Nephron progenitor cell (in vitro differentiated cells): ENCODE measurements at regions not wholly inside any gene's neighbourhood (a gene's known extent, or its start where the extent isn't known, plus 50 kb on each side); places are given as distances from the start of the nearest gene placed in this dataset.

Experiments used
- DNase-seq: peaks from one replicate; pipeline ENCODE4 v3.0.0; 2021
- H3K27ac Mint-ChIP-seq: 2 replicates; pipeline ENCODE4 v1.8.0; 2021; ENCODE audit warnings: mild to moderate bottlenecking, moderate library complexity, mixed read lengths
- H3K27me3 Mint-ChIP-seq: 2 replicates; pipeline ENCODE4 v1.8.0; 2021; ENCODE audit warnings: mild to moderate bottlenecking, low read depth, mixed read lengths; ENCODE audit not compliant: poor library complexity
- H3K36me3 Mint-ChIP-seq: 2 replicates; pipeline ENCODE4 v1.8.0; 2021; ENCODE audit warnings: low read depth, mixed read lengths
- H3K4me1 Mint-ChIP-seq: 2 replicates; pipeline ENCODE4 v1.8.0; 2021; ENCODE audit warnings: mixed read lengths
- H3K4me3 Mint-ChIP-seq: 2 replicates; pipeline ENCODE4 v1.8.0; 2021; ENCODE audit warnings: mild to moderate bottlenecking, moderate library complexity, mixed read lengths
- H3K9me3 Mint-ChIP-seq: 2 replicates; pipeline ENCODE4 v1.8.0; 2021; ENCODE audit warnings: mild to moderate bottlenecking, moderate library complexity, mixed read lengths
- TF ChIP-seq, protein P1 (sequence below): fragments of 200-600 bp; sonication (generic); IDR thresholded peaks from 2 replicates; pipeline ENCODE4 v1.5.0; 2021; ENCODE audit warnings: antibody characterized with exemption

DNA sequence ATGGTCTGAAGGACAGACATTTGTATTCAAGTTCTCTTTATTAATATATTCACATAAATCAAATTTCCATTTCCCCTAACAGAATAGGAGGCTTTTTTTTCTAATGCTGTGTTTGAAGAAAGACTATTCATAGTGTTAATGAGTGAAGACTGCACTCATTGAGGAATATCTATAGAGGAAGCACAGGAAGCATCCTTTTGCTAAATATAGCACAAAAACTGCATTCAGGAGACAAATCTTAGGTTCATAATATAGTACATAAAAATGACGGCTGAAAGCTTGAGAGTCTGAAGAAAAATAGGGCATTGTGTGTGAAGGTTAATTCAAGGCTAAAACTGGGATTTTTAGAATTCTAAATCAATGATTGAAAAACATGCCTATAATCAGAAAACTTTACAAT lies 50.4 kb upstream of the ANKRD50 start:
- Mint-ChIP-seq H3K36me3 (no peaks in the 10 kb centered on the region), H3K27ac (no peak overlapping the region), H3K4me1 (no peaks in the 10 kb centered on the region), H3K27me3 (peaks cover under 1% of the 10 kb centered on the region), H3K4me3 (no peak overlapping the region), H3K9me3 (no peaks in the 10 kb centered on the region)
- DNase-seq: no peak
- TF ChIP-seq, protein P1, sequence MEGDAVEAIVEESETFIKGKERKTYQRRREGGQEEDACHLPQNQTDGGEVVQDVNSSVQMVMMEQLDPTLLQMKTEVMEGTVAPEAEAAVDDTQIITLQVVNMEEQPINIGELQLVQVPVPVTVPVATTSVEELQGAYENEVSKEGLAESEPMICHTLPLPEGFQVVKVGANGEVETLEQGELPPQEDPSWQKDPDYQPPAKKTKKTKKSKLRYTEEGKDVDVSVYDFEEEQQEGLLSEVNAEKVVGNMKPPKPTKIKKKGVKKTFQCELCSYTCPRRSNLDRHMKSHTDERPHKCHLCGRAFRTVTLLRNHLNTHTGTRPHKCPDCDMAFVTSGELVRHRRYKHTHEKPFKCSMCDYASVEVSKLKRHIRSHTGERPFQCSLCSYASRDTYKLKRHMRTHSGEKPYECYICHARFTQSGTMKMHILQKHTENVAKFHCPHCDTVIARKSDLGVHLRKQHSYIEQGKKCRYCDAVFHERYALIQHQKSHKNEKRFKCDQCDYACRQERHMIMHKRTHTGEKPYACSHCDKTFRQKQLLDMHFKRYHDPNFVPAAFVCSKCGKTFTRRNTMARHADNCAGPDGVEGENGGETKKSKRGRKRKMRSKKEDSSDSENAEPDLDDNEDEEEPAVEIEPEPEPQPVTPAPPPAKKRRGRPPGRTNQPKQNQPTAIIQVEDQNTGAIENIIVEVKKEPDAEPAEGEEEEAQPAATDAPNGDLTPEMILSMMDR: no peak
